ENCODE measurements at regions not wholly inside any gene's neighbourhood (a gene's known extent, or its start where the extent isn't known, plus 50 kb on each side); places are given as distances from the start of the nearest gene placed in this dataset.

DNA sequence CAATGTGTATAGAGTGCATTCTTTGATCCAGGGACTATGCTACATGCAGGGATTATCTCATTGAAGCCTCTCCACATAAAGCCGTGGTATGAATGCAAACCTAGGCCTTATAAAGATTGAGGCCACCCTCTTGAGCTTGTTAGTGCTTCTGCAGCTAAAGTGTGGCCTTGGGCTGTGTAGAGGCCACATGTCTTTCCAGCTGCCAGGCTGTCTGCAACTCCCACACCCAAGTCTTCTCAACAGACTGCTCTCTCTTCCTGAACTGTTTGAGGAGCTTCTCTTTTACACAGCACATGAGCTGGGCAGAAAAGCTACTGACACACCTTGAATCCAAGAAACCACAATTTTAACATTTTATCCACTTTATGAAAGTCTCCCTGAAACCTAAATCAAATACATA, 119.2 kb upstream of the MEX3C start (continued):
- TF ChIP-seq, protein P1, sequence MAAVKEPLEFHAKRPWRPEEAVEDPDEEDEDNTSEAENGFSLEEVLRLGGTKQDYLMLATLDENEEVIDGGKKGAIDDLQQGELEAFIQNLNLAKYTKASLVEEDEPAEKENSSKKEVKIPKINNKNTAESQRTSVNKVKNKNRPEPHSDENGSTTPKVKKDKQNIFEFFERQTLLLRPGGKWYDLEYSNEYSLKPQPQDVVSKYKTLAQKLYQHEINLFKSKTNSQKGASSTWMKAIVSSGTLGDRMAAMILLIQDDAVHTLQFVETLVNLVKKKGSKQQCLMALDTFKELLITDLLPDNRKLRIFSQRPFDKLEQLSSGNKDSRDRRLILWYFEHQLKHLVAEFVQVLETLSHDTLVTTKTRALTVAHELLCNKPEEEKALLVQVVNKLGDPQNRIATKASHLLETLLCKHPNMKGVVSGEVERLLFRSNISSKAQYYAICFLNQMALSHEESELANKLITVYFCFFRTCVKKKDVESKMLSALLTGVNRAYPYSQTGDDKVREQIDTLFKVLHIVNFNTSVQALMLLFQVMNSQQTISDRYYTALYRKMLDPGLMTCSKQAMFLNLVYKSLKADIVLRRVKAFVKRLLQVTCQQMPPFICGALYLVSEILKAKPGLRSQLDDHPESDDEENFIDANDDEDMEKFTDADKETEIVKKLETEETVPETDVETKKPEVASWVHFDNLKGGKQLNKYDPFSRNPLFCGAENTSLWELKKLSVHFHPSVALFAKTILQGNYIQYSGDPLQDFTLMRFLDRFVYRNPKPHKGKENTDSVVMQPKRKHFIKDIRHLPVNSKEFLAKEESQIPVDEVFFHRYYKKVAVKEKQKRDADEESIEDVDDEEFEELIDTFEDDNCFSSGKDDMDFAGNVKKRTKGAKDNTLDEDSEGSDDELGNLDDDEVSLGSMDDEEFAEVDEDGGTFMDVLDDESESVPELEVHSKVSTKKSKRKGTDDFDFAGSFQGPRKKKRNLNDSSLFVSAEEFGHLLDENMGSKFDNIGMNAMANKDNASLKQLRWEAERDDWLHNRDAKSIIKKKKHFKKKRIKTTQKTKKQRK (IDR thresholded peaks at IDR 0.05; ENCODE audit: borderline replicate concordance, low read depth, low read length) = no peak
- TF ChIP-seq NFE2 (IDR thresholded peaks at IDR 0.05; ENCODE audit: low read depth) = no peak

DNA sequence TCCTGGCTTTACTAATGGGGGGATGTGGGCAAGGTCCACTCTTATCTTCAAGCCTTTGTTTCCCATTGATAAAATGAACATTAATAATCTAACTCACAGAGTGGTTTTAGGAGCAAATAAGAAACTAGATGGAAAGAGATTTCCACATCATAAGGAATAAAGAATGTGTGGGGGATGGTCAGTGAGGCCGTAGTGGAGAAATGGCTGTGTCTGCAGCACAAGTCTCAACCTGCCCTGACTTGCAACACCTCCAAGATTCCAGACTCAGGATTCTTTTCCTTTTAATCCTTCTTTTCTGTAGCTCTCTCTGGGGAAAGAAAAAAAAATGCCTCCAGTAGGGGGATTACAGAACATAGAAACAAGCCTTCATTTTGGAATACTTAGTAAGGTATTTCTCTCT, 124.2 kb upstream of the MEX3C start:
- Histone ChIP-seq H2AFZ (ENCODE audit: low read depth, low read length) (no peak overlapping the region), H3K36me3 (ENCODE audit: control insufficient read depth, insufficient read depth, low read length) (no peaks in the 10 kb centered on the region), H3K4me1 (replicated peaks in 1 of 2; ENCODE audit: control insufficient read depth in 2 of 2, insufficient read depth in 2 of 2, low read length in 2 of 2) (no peaks in the 10 kb centered on the region), H3K9ac (ENCODE audit: insufficient read depth in 1 of 2, low read depth in 2 of 2, low read length in 2 of 2) (no peak overlapping the region), H3K9me1 (ENCODE audit: control insufficient read depth, insufficient read depth, low read length) (no peaks in the 10 kb centered on the region), H3K27ac (ENCODE audit: extremely low read depth, low read depth, low read length) (no peak overlapping the region), H4K20me1 (replicated peaks; ENCODE audit: control insufficient read depth, insufficient read depth, low read length) (no peaks in the 10 kb centered on the region), H3K4me2 (ENCODE audit: insufficient read depth, low read length) (no peak overlapping the region), H3K4me3 (no peak overlapping the region), H3K9me3 (replicated peaks; ENCODE audit: control insufficient read depth, insufficient read depth, low read depth, low read length) (no peaks in the 10 kb centered on the region), H3K27me3 (ENCODE audit: control insufficient read depth in 2 of 2, insufficient read depth in 2 of 2, low read length in 2 of 2) (no peaks in the 10 kb centered on the region; a peak in 1 of 5 replicates), H3K79me2 (ENCODE audit: control insufficient read depth, insufficient read depth, low read length) (no peaks in the 10 kb centered on the region)
- FAIRE-seq = no peak
- ChIA-PET CTCF (ENCODE audit: low intra/inter-chr PET ratio) (no interaction called here), POLR2A (no interaction called here)
- DNase-seq (ENCODE audit: extremely low read depth in 1 of 4, low spot score in 3 of 4) = no peak
- ATAC-seq = no peak
- intact Hi-C loops (cut with micrococcal nuclease) = no loop called here
- TF ChIP-seq TSC22D4 (tag; IDR thresholded peaks at IDR 0.05) (no peak), ZNF253 (CRISPR knock-in tag; conservative IDR thresholded peaks at IDR 0.05) (no peak), TCFL5 (CRISPR knock-in tag; conservative IDR thresholded peaks at IDR 0.05) (no peak), HMG20B (CRISPR knock-in tag; IDR thresholded peaks at IDR 0.05) (no peak), BRD4 (IDR thresholded peaks at IDR 0.05) (no peak), FOS (IDR thresholded peaks at IDR 0.05; ENCODE audit: extremely low read depth, insufficient read length) (no peak), HDGF (IDR thresholded peaks at IDR 0.05) (no peak), ZNF764 (CRISPR knock-in tag; IDR thresholded peaks at IDR 0.05; ENCODE audit: low read depth) (no peak), ZNF224 (CRISPR knock-in tag; IDR thresholded peaks at IDR 0.05) (no peak), KDM2B (CRISPR knock-in tag; IDR thresholded peaks at IDR 0.05) (no peak), ARHGAP35 (IDR thresholded peaks at IDR 0.05; ENCODE audit: partially characterized antibody) (no peak), PHB2 (IDR thresholded peaks at IDR 0.05; ENCODE audit: low read depth) (no peak), PHB (CRISPR knock-in tag; IDR thresholded peaks at IDR 0.05) (no peak), ZNF124 (CRISPR knock-in tag; IDR thresholded peaks at IDR 0.05) (no peak), ZFPM2 (CRISPR knock-in tag; IDR thresholded peaks at IDR 0.05) (no peak), ZNF766 (CRISPR knock-in tag; conservative IDR thresholded peaks at IDR 0.05) (no peak)
- TF ChIP-seq, protein P2, sequence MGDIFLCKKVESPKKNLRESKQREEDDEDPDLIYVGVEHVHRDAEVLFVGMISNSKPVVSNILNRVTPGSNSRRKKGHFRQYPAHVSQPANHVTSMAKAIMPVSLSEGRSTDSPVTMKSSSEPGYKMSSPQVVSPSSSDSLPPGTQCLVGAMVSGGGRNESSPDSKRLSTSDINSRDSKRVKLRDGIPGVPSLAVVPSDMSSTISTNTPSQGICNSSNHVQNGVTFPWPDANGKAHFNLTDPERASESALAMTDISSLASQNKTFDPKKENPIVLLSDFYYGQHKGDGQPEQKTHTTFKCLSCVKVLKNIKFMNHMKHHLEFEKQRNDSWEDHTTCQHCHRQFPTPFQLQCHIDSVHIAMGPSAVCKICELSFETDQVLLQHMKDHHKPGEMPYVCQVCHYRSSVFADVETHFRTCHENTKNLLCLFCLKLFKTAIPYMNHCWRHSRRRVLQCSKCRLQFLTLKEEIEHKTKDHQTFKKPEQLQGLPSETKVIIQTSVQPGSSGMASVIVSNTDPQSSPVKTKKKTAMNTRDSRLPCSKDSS (IDR thresholded peaks at IDR 0.05; ENCODE audit: low read depth, partially characterized antibody) = no peak
- TF ChIP-seq, protein P3, sequence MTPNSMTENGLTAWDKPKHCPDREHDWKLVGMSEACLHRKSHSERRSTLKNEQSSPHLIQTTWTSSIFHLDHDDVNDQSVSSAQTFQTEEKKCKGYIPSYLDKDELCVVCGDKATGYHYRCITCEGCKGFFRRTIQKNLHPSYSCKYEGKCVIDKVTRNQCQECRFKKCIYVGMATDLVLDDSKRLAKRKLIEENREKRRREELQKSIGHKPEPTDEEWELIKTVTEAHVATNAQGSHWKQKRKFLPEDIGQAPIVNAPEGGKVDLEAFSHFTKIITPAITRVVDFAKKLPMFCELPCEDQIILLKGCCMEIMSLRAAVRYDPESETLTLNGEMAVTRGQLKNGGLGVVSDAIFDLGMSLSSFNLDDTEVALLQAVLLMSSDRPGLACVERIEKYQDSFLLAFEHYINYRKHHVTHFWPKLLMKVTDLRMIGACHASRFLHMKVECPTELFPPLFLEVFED (CRISPR knock-in tag; conservative IDR thresholded peaks at IDR 0.05) = no peak
- no TSS peak for BruUV-seq (replicated peaks)
- 0% methylated on average over 1 of the region's 1 CpG for WGBS (ENCODE audit: insufficient coverage, low coverage, missing lambda C conversion rate)
- in situ Hi-C loops (cut with MboI) = no loop called here

All from K562 (cell line).